Upper lobe of left lung (tissue), 6 donors: ENCODE measurements at regions not wholly inside any gene's neighbourhood (a gene's known extent, or its start where the extent isn't known, plus 50 kb on each side); places are given as distances from the start of the nearest gene placed in this dataset.

Source experiments
- ATAC-seq, 2 donors: fragments of 200-7000 bp; cut with Tn5 transposase; one replicate each; pipeline ENCODE4 v1.9.1; 2022; ENCODE audit warnings: mild to moderate bottlenecking in 2 of 2, moderate library complexity in 2 of 2; ENCODE audit not compliant: low FRiP score in 2 of 2
- DNase-seq, 2 donors: peaks; one replicate each; pipeline ENCODE4 v3.0.0-alpha.2; 2019 to 2020
- H3K27ac ChIP-seq, 4 donors: fragments of 200-600 bp; sonication (generic); one replicate each; pipeline ENCODE4 v1.5.1; 2016 to 2019
- H3K27me3 ChIP-seq, 4 donors: fragments of 200-600 bp; sonication (generic); one replicate each; pipeline ENCODE4 v1.5.1; 2017 to 2019
- H3K36me3 ChIP-seq, 4 donors: fragments of 200-600 bp; sonication (generic); one replicate each; pipeline ENCODE4 v1.5.1; 2016 to 2019
- H3K4me1 ChIP-seq, 4 donors: fragments of 200-600 bp; sonication (generic); one replicate each; pipeline ENCODE4 v1.5.1; 2018 to 2019
- H3K4me3 ChIP-seq, 4 donors: fragments of 200-600 bp; sonication (generic); one replicate each; pipeline ENCODE4 v1.5.1; 2017 to 2019; ENCODE audit warnings: mild to moderate bottlenecking in 2 of 4, moderate library complexity in 1 of 4
- H3K9me3 ChIP-seq, 4 donors: fragments of 200-600 bp; sonication (generic); one replicate each; pipeline ENCODE4 v1.5.1; 2018 to 2019
- CTCF ChIP-seq, 6 experiments: fragments of 450-650 bp in 4 of 6; fragments of 200-600 bp in 2 of 6; sonication (generic) in 2 of 6; IDR thresholded peaks; one replicate each; pipeline ENCODE4 v1.5.1; 2016 to 2019; ENCODE audit warnings: antibody characterized with exemption in 6 of 6
- EP300 ChIP-seq, 4 donors: sonication (generic); formaldehyde crosslinking; IDR thresholded peaks; one replicate each; pipeline ENCODE4 v1.5.1; 2017; ENCODE audit warnings: antibody characterized with exemption in 4 of 4, control low read depth in 2 of 4
- POLR2A ChIP-seq, 4 donors: fragments of 450-650 bp; IDR thresholded peaks; one replicate each; pipeline ENCODE4 v1.5.1; 2016 to 2017; ENCODE audit warnings: antibody characterized with exemption in 4 of 4, mild to moderate bottlenecking in 2 of 4
- POLR2AphosphoS5 ChIP-seq, 2 donors: sonication (generic); formaldehyde crosslinking; IDR thresholded peaks; one replicate each; pipeline ENCODE4 v1.5.1; 2017; ENCODE audit warnings: antibody characterized with exemption in 2 of 2
- WGBS, 2 donors: methylation state at CpG; one replicate each; pipeline ENCODE4 v1.1.5; 2017 to 2018; 5-methylcytosine and 5-hydroxymethylcytosine counted together
- donor health status: DM: no; HTN: no; CAD: no; lungs with moderate emphysema.
- donor health status: DM: no; HTN: yes; CAD: no; lungs with severe emphysema.

DNA sequence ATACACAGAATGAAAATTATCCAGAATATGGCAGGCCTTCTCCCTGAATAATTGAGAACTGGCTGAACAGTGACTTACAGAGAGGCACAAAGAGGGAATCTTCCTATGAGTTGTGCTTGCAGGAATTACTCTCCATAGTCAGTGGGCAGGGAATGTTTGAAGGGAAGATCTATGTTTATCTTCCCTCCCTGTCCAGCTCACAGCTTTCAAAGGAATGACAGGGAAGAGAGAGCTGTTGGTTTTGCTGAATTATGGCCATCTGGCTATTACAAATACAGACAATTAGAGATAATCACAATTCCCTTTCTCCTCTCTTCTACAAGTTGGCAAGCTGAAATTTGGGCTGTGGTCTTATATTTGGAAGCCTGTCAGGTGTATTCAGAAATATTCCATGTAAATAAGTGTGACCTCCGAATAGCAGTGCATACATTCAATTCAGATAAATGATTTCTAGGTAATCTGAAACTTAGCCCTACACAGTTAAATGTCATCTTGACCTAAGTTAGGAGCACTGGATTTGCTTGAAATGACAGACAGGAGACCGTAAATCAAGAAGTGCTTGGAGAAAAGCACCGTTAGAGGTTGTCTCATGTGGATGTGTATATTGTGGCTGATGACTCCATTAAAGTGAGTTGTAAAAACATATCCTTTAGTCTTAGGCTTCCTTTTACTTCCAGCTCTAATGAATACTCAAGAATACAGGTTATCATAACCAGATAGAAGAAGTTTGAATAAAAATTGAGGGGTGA is 136.8 kb downstream of the C4orf33 start:
- WGBS, 2 donors: 48 to 69% methylated on average over 3 of the region's 3 CpGs
- DNase-seq (no peak), ATAC-seq (no peak)
- Histone ChIP-seq H3K36me3 (no peaks in the 10 kb centered on the region), H3K4me1 (no peaks in the 10 kb centered on the region), H3K9me3 (no peaks in the 10 kb centered on the region), H3K27me3 (no peaks in the 10 kb centered on the region), H3K27ac (no peak overlapping the region), H3K4me3 (no peak overlapping the region)
- TF ChIP-seq EP300 (IDR thresholded peaks at IDR 0.05) (no peak), POLR2A (IDR thresholded peaks at IDR 0.05) (no peak), POLR2AphosphoS5 (IDR thresholded peaks at IDR 0.05) (no peak), CTCF (IDR thresholded peaks at IDR 0.05) (no peak)

GRCh38 chr4:129233691-129234090 is 137.7 kb downstream of the C4orf33 start:
- 60 to 80% methylated on average over 1 of the region's 1 CpG for WGBS, 2 donors
- no peak overlapping the region for H3K4me3 ChIP-seq
- H3K36me3 ChIP-seq: no peaks in the 10 kb centered on the region
- no peaks in the 10 kb centered on the region for H3K9me3 ChIP-seq
- H3K27me3 ChIP-seq: no peaks in the 10 kb centered on the region
- H3K27ac ChIP-seq: no peak overlapping the region
- TF ChIP-seq POLR2AphosphoS5 (IDR thresholded peaks at IDR 0.05) (no peak), POLR2A (IDR thresholded peaks at IDR 0.05) (no peak), CTCF (IDR thresholded peaks at IDR 0.05) (no peak), EP300 (IDR thresholded peaks at IDR 0.05) (no peak)
- DNase-seq (no peak), ATAC-seq (no peak)
- H3K4me1 ChIP-seq: no peaks in the 10 kb centered on the region

DNA sequence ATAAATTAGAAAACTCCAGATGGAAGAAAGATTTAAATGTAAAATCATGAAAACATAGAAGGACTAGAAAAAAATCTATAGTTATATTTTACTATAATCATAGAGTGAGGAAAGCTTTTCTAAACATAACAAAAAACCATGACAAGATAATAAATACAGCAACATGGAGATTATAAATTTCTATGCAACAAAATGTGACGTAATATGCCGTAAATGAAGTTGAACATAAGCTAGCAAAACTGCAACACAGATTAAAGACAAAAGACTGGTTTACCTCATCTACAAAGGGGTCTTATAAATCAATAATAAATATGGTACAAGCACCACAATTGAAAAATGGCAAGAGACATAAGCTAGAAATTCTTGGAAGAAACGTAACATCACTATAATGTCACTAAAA is 140.4 kb downstream of the C4orf33 start:
- H3K9me3 ChIP-seq: no peaks in the 10 kb centered on the region
- H3K4me3 ChIP-seq: no peak overlapping the region
- DNase-seq (no peak), ATAC-seq (no peak)
- H3K27me3 ChIP-seq: no peaks in the 10 kb centered on the region
- no peaks in the 10 kb centered on the region for H3K4me1 ChIP-seq
- H3K27ac ChIP-seq: no peak overlapping the region
- WGBS, 2 donors: 94 to 97% methylated on average over 3 of the region's 3 CpGs
- H3K36me3 ChIP-seq: no peaks in the 10 kb centered on the region
- no peak for TF ChIP-seq CTCF (IDR thresholded peaks at IDR 0.05)
- no peak for TF ChIP-seq POLR2AphosphoS5 (IDR thresholded peaks at IDR 0.05)
- no peak for TF ChIP-seq POLR2A (IDR thresholded peaks at IDR 0.05)
- no peak for TF ChIP-seq EP300 (IDR thresholded peaks at IDR 0.05)

- WGBS, 2 donors: 38 to 49% methylated on average over 3 of the region's 3 CpGs
- DNase-seq: no peak
- Histone ChIP-seq H3K36me3 (no peaks in the 10 kb centered on the region), H3K27ac (no peak overlapping the region), H3K27me3 (no peaks in the 10 kb centered on the region), H3K4me1 (no peaks in the 10 kb centered on the region), H3K9me3 (no peaks in the 10 kb centered on the region), H3K4me3 (no peak overlapping the region)
- TF ChIP-seq CTCF (IDR thresholded peaks at IDR 0.05): no peak
- no peak for TF ChIP-seq EP300 (IDR thresholded peaks at IDR 0.05)
- TF ChIP-seq POLR2A (IDR thresholded peaks at IDR 0.05): no peak
- TF ChIP-seq POLR2AphosphoS5 (IDR thresholded peaks at IDR 0.05): no peak
- ATAC-seq: no peak
These were observed 143.1 kb downstream of the C4orf33 start for GRCh38 chr4:129239088-129239487.

GRCh38 chr4:129240816-129241215 is 144.9 kb downstream of the C4orf33 start:
- TF ChIP-seq CTCF (IDR thresholded peaks at IDR 0.05) (no peak), EP300 (IDR thresholded peaks at IDR 0.05) (no peak), POLR2A (IDR thresholded peaks at IDR 0.05) (no peak), POLR2AphosphoS5 (IDR thresholded peaks at IDR 0.05) (no peak)
- ATAC-seq (no peak), DNase-seq (no peak)
- no peak overlapping the region for H3K4me3 ChIP-seq
- 46 to 47% methylated on average over 1 of the region's 1 CpG for WGBS, 2 donors
- no peaks in the 10 kb centered on the region for H3K36me3 ChIP-seq
- no peaks in the 10 kb centered on the region for H3K27me3 ChIP-seq
- no peaks in the 10 kb centered on the region for H3K9me3 ChIP-seq
- no peaks in the 10 kb centered on the region for H3K4me1 ChIP-seq
- H3K27ac ChIP-seq: no peak overlapping the region
